ENCODE measurements at regions not wholly inside any gene's neighbourhood (a gene's known extent, or its start where the extent isn't known, plus 50 kb on each side); places are given as distances from the start of the nearest gene placed in this dataset.

GRCh38 chr10:4509405-4509804, 316.6 kb upstream of the AKR1E2 start:
- Histone ChIP-seq H3K4me3 (no peak overlapping the region), H3K27me3 (no peaks in the 10 kb centered on the region), H3K27ac (no peak overlapping the region), H3K4me1 (peaks cover 0 to 17% (median 7%) of the 10 kb centered on the region in 4 donors), H3K36me3 (no peaks in the 10 kb centered on the region), H3K9me3 (no peaks in the 10 kb centered on the region)
- no peak for DNase-seq
- intact Hi-C loops (cut with DNase I) = loop anchor here (10.0 kb wide), 1 partner anchor 1275 kb away; no protein-coding TSS in a partner anchor
- TF ChIP-seq POLR2A (IDR thresholded peaks at IDR 0.05) (no peak), CTCF (IDR thresholded peaks at IDR 0.05) (no peak), EP300 (IDR thresholded peaks at IDR 0.05) (no peak), POLR2AphosphoS5 (IDR thresholded peaks at IDR 0.05) (no peak)
- 91% methylated on average over 10 of the region's 10 CpGs for WGBS, 2 donors

GRCh38 chr10:4506095-4506494, 319.9 kb upstream of the AKR1E2 start:
- no peak for TF ChIP-seq POLR2AphosphoS5 (IDR thresholded peaks at IDR 0.05)
- TF ChIP-seq CTCF (IDR thresholded peaks at IDR 0.05) = no peak
- no peak for TF ChIP-seq EP300 (IDR thresholded peaks at IDR 0.05)
- no peak for TF ChIP-seq POLR2A (IDR thresholded peaks at IDR 0.05)
- intact Hi-C loops (cut with DNase I) = loop anchor here (10.0 kb wide), 1 partner anchor 1271 kb away; no protein-coding TSS in a partner anchor
- Histone ChIP-seq H3K4me1 (no peaks in the 10 kb centered on the region), H3K9me3 (no peaks in the 10 kb centered on the region), H3K27ac (no peak overlapping the region), H3K36me3 (no peaks in the 10 kb centered on the region), H3K4me3 (no peak overlapping the region), H3K27me3 (no peaks in the 10 kb centered on the region)
- no peak for DNase-seq
- 92 to 95% methylated on average over 2 of the region's 2 CpGs for WGBS, 2 donors

- H3K9me3 ChIP-seq = no peaks in the 10 kb centered on the region
- H3K4me1 ChIP-seq = no peaks in the 10 kb centered on the region
- no peak overlapping the region for H3K27ac ChIP-seq
- no peak overlapping the region for H3K4me3 ChIP-seq
- DNase-seq = no peak
- intact Hi-C loops (cut with DNase I) = loop anchor here (10.0 kb wide), 1 partner anchor 1270 kb away; no protein-coding TSS in a partner anchor
- no peaks in the 10 kb centered on the region for H3K27me3 ChIP-seq
- no peaks in the 10 kb centered on the region for H3K36me3 ChIP-seq
- 91 to 94% methylated on average over 5 of the region's 5 CpGs for WGBS, 2 donors
- no peak for TF ChIP-seq EP300 (IDR thresholded peaks at IDR 0.05)
- no peak for TF ChIP-seq POLR2A (IDR thresholded peaks at IDR 0.05)
- no peak for TF ChIP-seq POLR2AphosphoS5 (IDR thresholded peaks at IDR 0.05)
- TF ChIP-seq CTCF (IDR thresholded peaks at IDR 0.05) = no peak
Observed at GRCh38 chr10:4504550-4504949, 321.5 kb upstream of the AKR1E2 start.

- Histone ChIP-seq H3K27ac (no peak overlapping the region), H3K4me1 (peaks cover 0 to 14% (median 8%) of the 10 kb centered on the region in 4 donors), H3K4me3 (no peak overlapping the region), H3K36me3 (no peaks in the 10 kb centered on the region), H3K27me3 (no peaks in the 10 kb centered on the region), H3K9me3 (no peaks in the 10 kb centered on the region)
- no peak for DNase-seq
- no peak for TF ChIP-seq POLR2AphosphoS5 (IDR thresholded peaks at IDR 0.05)
- TF ChIP-seq POLR2A (IDR thresholded peaks at IDR 0.05) = no peak
- no peak for TF ChIP-seq CTCF (IDR thresholded peaks at IDR 0.05)
- no peak for TF ChIP-seq EP300 (IDR thresholded peaks at IDR 0.05)
- 93 to 94% methylated on average over 2 of the region's 2 CpGs for WGBS, 2 donors
- intact Hi-C loops (cut with DNase I) = loop anchor here (10.0 kb wide), 1 partner anchor 1268 kb away; no protein-coding TSS in a partner anchor
Observed at GRCh38 chr10:4503076-4503475, 322.9 kb upstream of the AKR1E2 start.

- intact Hi-C loops (cut with DNase I) = loop anchor here (10.0 kb wide), 1 partner anchor 1267 kb away; no protein-coding TSS in a partner anchor
- H3K27ac ChIP-seq = peak overlapping the region in 1 of 4 donors; percentile 88
- no peaks in the 10 kb centered on the region for H3K27me3 ChIP-seq
- H3K9me3 ChIP-seq = no peaks in the 10 kb centered on the region
- 56 to 74% methylated on average over 2 of the region's 2 CpGs for WGBS, 2 donors
- no peak for DNase-seq
- peaks cover 0 to 17% (median 15%) of the 10 kb centered on the region in 4 donors for H3K4me1 ChIP-seq
- TF ChIP-seq POLR2AphosphoS5 (IDR thresholded peaks at IDR 0.05) (no peak), CTCF (IDR thresholded peaks at IDR 0.05) (no peak), EP300 (IDR thresholded peaks at IDR 0.05) (no peak), POLR2A (IDR thresholded peaks at IDR 0.05) (no peak)
- no peak overlapping the region for H3K4me3 ChIP-seq
- no peaks in the 10 kb centered on the region for H3K36me3 ChIP-seq
Observed at GRCh38 chr10:4501306-4501705, 324.7 kb upstream of the AKR1E2 start.

Data from sigmoid colon (tissue), 6 donors.